Activated naive CD4-positive, alpha-beta T cell treated with anti-CD3 and anti-CD28 coated beads, Interleukin-2, amount 50 U/mL, for 16 hours (primary cell): ENCODE measurements at regions not wholly inside any gene's neighbourhood (a gene's known extent, or its start where the extent isn't known, plus 50 kb on each side); places are given as distances from the start of the nearest gene placed in this dataset.
"Not testable (repeated sequence)": the region's sequence is repeated elsewhere in the genome, so short reads cannot be mapped to it uniquely, and the experiment has no call there.

ENCODE experiments used
- DNase-seq: peaks from one replicate; pipeline ENCODE4 v3.0.0-alpha.2; 2020

- not testable (repeated sequence) for DNase-seq
Measured at GRCh38 chr1:83455753-83456152, 543.2 kb downstream of the TTLL7 start.

GRCh38 chr1:83445873-83446272, 553.1 kb downstream of the TTLL7 start:
- DNase-seq: not testable (repeated sequence)

- not testable (repeated sequence) for DNase-seq
Measured at GRCh38 chr1:83442412-83442811, 556.5 kb downstream of the TTLL7 start.

- not testable (repeated sequence) for DNase-seq
Measured at GRCh38 chr1:83440586-83440985, 558.3 kb downstream of the TTLL7 start.

- not testable (repeated sequence) for DNase-seq
Measured at GRCh38 chr1:83440021-83440420, 558.9 kb downstream of the TTLL7 start.

DNA sequence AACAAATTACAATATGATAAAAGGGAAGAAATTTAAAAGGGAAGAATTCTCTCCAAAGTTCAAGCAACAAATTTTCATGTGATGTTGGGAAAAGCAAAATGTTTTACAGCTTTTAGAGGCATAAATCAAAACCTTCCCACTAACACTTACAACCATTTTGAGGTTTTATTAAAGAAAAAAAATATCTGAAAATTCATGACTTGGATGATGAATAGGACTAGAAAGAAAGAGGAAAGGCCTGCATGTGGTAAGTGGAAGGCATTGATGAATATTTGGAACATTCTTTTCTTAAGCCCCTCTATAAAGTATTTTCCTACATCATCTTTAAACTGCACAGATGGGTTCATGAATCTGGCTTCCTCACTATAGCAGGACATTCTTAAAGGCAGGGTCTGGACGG, 560.6 kb downstream of the TTLL7 start:
- DNase-seq: not testable (repeated sequence)

DNA sequence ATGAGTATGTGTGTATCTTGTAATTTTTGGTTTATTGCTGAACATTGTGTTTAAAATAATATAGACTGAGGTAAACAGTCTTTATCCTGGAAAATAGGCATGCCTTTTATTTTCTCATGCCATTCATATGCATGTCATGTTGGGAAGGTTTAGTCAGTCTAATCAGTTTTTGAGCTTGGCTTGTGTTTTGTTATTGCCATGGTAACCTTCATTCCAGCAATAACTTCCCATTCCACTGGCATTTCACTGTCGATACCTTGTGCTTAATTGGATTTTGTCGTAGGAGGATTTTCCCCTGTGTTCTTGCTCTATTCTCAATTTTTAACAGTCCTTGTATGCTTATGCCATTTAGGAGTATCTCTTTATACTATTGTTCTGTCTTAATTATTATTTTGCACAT, 563.6 kb downstream of the TTLL7 start:
- not testable (repeated sequence) for DNase-seq

- not testable (repeated sequence) for DNase-seq
Measured at GRCh38 chr1:83427566-83427965, 571.4 kb downstream of the TTLL7 start.

DNA sequence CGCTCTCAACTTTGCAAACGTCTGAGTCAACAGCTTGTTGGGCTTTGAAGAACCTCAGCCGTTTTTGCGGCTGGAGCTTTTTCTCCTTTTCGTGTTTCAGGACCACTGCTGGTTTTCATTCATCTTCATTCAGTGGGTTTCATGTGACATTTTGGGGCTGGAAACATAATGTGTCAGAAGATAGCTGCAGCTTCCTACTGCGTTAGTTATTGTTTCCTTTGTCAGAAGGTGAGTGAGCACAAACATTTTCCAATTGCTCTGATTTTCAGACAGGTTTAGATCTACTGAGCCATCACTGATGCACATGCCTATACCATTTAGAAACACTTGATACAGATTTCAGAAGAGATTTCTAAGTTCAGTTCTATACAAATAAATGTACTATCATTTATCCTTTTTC, 575.5 kb downstream of the TTLL7 start:
- DNase-seq: not testable (repeated sequence)

DNA sequence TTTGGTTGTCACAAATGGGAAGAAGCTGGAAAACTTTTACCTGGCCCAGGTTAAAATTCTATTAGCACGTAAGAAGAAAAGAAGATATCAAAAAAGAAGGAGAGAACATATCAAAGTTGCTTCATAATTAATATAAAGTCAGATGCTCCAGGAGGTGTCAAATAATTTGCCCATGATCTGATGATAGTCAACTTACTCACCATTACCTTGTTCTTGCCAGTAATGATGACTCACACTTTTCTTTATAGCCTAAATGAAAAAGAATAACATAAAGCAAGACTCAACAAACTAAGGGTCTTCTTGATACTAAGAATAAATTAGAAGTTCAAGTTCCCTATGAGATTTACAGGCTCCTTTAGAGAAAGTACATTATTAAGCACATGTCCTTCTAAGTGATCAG, 580.4 kb downstream of the TTLL7 start:
- DNase-seq: no peak

DNA sequence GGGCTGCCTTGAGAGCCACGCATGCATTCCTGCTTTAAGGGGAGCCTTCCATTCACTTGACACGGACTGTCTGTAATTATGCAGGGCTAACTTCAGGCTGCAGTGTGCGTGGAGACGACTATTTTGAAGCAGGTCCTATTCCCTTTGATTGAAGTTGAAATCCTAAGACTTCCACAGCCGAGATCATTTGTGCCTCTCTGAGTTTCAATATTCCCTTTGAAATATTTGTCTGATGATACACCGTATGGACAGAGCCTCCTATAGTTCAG, 585.2 kb downstream of the TTLL7 start:
- DNase-seq: not testable (repeated sequence)

- DNase-seq: not testable (repeated sequence)
Measured at GRCh38 chr1:83410746-83411413, 588.1 kb downstream of the TTLL7 start.

GRCh38 chr1:83406693-83407371, 592.1 kb downstream of the TTLL7 start:
- not testable (repeated sequence) for DNase-seq

GRCh38 chr1:83405789-83406188, 593.1 kb downstream of the TTLL7 start:
- not testable (repeated sequence) for DNase-seq

- not testable (repeated sequence) for DNase-seq
Measured at GRCh38 chr1:83403500-83403899, 595.4 kb downstream of the TTLL7 start.

DNA sequence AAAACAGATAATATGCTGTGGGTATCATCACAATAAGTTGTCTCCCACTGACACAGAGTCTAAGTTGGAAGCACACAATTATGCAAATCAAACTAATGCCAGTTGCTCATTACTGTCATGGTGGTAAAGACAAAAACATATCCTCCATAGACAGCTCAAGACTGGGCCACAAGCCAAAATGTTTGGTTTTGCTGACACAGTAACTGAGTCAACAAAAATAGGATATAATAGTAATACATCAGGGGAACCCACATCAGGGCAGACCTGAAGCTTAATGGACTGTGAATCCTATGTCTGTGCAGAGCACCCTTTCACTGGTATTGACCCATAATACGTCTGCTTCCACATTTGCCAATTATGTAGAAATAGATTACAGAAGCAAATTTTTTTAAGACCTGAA, 597.8 kb downstream of the TTLL7 start:
- not testable (repeated sequence) for DNase-seq

GRCh38 chr1:83400173-83400572, 598.8 kb downstream of the TTLL7 start:
- DNase-seq: not testable (repeated sequence)

GRCh38 chr1:83398125-83398524, 600.8 kb downstream of the TTLL7 start:
- not testable (repeated sequence) for DNase-seq

DNA sequence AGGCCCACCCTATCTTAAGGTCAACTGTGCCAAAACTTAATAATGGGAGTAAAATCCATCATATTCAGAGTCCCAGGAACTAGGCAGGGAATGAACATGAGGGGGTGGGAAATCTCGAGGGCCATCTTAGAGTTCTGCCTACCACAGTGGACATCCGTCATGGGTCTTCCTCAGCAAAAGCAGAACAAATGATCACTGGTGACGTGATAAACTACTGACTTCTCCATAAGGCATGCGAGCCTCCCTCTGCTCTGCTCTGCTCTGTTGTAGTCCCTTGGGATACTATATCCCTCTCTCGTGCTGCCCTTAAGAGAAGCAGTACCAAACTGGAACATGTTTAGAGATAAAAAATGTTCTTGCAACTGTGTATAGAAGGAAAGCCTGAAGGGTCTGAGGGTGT, 603.8 kb downstream of the TTLL7 start:
- not testable (repeated sequence) for DNase-seq

GRCh38 chr1:83386946-83387345, 612.0 kb downstream of the TTLL7 start:
- not testable (repeated sequence) for DNase-seq

GRCh38 chr1:83383107-83383506, 615.8 kb downstream of the TTLL7 start:
- DNase-seq: not testable (repeated sequence)

- DNase-seq: not testable (repeated sequence)
Measured at GRCh38 chr1:83373018-83373417, 625.9 kb downstream of the TTLL7 start.

GRCh38 chr1:83369853-83370252, 629.1 kb downstream of the TTLL7 start:
- not testable (repeated sequence) for DNase-seq

GRCh38 chr1:83365320-83365719, 633.6 kb downstream of the TTLL7 start:
- DNase-seq: not testable (repeated sequence)

GRCh38 chr1:83345375-83345774, 653.6 kb downstream of the TTLL7 start:
- not testable (repeated sequence) for DNase-seq
